Adrenal gland (tissue), 9 donors: ENCODE measurements at regions not wholly inside any gene's neighbourhood (a gene's known extent, or its start where the extent isn't known, plus 50 kb on each side); places are given as distances from the start of the nearest gene placed in this dataset.

ENCODE experiments used
- DNase-seq, 7 donors: peaks; one replicate each; pipeline ENCODE4 v3.0.0-alpha.2; 2019 to 2020
- H3K27ac ChIP-seq, 5 donors: fragments of 200-600 bp; sonication (generic) in 4 of 5; 1 replicate in 3 of 5; 2 replicates in 2 of 5; pipeline versions ENCODE4 v1.5.1 to v1.8.0; 2016 to 2020; ENCODE audit warnings: mild to moderate bottlenecking in 1 of 5
- H3K27me3 ChIP-seq: fragments of 200-600 bp; 2 replicates; pipeline ENCODE4 v1.8.0; 2021
- H3K36me3 ChIP-seq, 2 donors: fragments of 200-600 bp; replicated peaks in 1 of 2; 1 replicate in 1 of 2; 2 replicates in 1 of 2; pipeline versions ENCODE4 v1.5.1 to v1.8.0; 2018 to 2022
- H3K4me1 ChIP-seq, 2 donors: fragments of 200-600 bp; replicated peaks in 1 of 2; 1 replicate in 1 of 2; 2 replicates in 1 of 2; pipeline versions ENCODE4 v1.5.1 to v1.8.0; 2018 to 2021
- H3K4me3 ChIP-seq, 4 donors: fragments of 200-600 bp; sonication (generic) in 3 of 4; one replicate each; pipeline ENCODE4 v1.5.1; 2016 to 2018
- H3K9me3 ChIP-seq, 3 donors: fragments of 200-600 bp; sonication (generic) in 1 of 3; replicated peaks in 1 of 3; 1 replicate in 2 of 3; 2 replicates in 1 of 3; pipeline versions ENCODE4 v1.5.1 to v1.8.0; 2016 to 2021
- POLR2A ChIP-seq, 2 donors: fragments of 450-650 bp; IDR thresholded peaks; one replicate each; pipeline ENCODE4 v1.6.1; 2017; ENCODE audit warnings: antibody characterized with exemption in 2 of 2, mild to moderate bottlenecking in 2 of 2, moderate library complexity in 1 of 2
- WGBS, 4 donors: extraction: QIAGEN DNeasy Blood & Tissue Kit in 2 of 4; methylation state at CpG; one replicate each; pipeline versions ENCODE4 v1.1.5 to v1.1.7; 2013 to 2017; 5-methylcytosine and 5-hydroxymethylcytosine counted together
- intact Hi-C, 2 donors: fragments of 100-400 bp; cut with DNase I; formaldehyde crosslinking; loops; one replicate each; pipeline versions ENCODE4 v1.14.1 to v1.15.0; 2022 to 2023
- TF ChIP-seq, protein P1 (sequence below), 6 experiments: fragments of 450-650 bp in 4 of 6; fragments of 200-600 bp in 2 of 6; sonication (generic) in 1 of 6; IDR thresholded peaks; 1 replicate in 5 of 6; 2 replicates in 1 of 6; pipeline versions ENCODE4 v1.5.1 to v1.8.0; 2016 to 2021; ENCODE audit warnings: antibody characterized with exemption in 6 of 6, mild to moderate bottlenecking in 2 of 6, moderate library complexity in 1 of 6
- donor health status: healthy with polysubstance abuse.
- donor health status: Bipolar disorder and iron deficiency.
- donor health status: DM: yes; HTN: yes; CAD: no.
- donor health status: DM: no; HTN: no; CAD: no.
- donor health status: DM: no; HTN: no; CAD: no.

DNA sequence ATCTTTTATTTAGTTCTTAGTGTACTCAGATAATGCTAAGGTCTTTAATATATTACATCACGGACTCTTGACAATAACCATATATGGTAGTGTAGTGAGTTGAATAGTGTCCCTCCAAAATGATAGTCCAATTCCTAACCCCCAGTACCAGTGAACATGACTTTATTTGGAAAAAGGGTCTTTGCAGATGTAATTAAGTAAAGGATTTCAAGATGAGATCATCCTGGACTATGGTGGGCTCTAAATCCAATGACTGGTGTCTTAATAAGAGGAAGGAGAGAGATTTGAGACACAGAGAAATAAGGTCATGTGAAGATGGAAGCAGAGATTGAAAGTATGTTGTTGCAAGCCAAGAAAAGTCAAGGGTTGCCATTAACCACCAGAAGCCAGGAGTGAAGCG is 236.5 kb upstream of the DIPK2B start:
- H3K36me3 ChIP-seq: no peaks in the 10 kb centered on the region
- H3K4me3 ChIP-seq: no peak overlapping the region
- WGBS, 4 donors: 83 to 88% (median 84%) methylated on average over 2 of the region's 2 CpGs
- DNase-seq: no peak
- no peaks in the 10 kb centered on the region for H3K9me3 ChIP-seq
- TF ChIP-seq POLR2A (IDR thresholded peaks at IDR 0.05): no peak
- TF ChIP-seq, protein P1, sequence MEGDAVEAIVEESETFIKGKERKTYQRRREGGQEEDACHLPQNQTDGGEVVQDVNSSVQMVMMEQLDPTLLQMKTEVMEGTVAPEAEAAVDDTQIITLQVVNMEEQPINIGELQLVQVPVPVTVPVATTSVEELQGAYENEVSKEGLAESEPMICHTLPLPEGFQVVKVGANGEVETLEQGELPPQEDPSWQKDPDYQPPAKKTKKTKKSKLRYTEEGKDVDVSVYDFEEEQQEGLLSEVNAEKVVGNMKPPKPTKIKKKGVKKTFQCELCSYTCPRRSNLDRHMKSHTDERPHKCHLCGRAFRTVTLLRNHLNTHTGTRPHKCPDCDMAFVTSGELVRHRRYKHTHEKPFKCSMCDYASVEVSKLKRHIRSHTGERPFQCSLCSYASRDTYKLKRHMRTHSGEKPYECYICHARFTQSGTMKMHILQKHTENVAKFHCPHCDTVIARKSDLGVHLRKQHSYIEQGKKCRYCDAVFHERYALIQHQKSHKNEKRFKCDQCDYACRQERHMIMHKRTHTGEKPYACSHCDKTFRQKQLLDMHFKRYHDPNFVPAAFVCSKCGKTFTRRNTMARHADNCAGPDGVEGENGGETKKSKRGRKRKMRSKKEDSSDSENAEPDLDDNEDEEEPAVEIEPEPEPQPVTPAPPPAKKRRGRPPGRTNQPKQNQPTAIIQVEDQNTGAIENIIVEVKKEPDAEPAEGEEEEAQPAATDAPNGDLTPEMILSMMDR (IDR thresholded peaks at IDR 0.05): no peak
- intact Hi-C loops: no loop called here
- no peaks in the 10 kb centered on the region for H3K27me3 ChIP-seq
- no peak overlapping the region for H3K27ac ChIP-seq
- H3K4me1 ChIP-seq: peaks cover 0 to 7% of the 10 kb centered on the region in 2 donors

DNA sequence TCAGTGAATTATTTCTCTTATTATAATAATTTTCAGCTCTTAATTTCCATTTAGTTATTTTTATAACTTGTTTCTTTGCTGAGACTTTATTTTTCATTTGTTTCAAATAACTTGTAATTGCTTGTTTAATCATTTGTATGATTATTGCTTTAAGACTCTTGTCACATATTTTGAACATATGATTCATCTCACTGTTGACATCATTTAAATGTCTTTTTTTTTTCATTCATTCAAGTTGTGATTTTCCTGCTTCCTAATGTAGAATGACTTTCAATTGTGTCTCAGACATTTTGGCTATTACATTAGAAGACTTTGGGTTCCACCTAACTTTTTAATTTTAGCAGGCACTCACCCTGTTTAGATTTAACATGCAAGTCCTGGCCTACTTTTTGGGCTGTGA is 234.8 kb upstream of the DIPK2B start:
- Histone ChIP-seq H3K27ac (no peak overlapping the region), H3K36me3 (no peaks in the 10 kb centered on the region), H3K4me1 (peaks cover 0 to 7% of the 10 kb centered on the region in 2 donors), H3K4me3 (no peak overlapping the region), H3K9me3 (no peaks in the 10 kb centered on the region), H3K27me3 (no peaks in the 10 kb centered on the region)
- DNase-seq: no peak
- TF ChIP-seq, protein P1 (IDR thresholded peaks at IDR 0.05): no peak
- TF ChIP-seq POLR2A (IDR thresholded peaks at IDR 0.05): no peak
- intact Hi-C loops: no loop called here

DNA sequence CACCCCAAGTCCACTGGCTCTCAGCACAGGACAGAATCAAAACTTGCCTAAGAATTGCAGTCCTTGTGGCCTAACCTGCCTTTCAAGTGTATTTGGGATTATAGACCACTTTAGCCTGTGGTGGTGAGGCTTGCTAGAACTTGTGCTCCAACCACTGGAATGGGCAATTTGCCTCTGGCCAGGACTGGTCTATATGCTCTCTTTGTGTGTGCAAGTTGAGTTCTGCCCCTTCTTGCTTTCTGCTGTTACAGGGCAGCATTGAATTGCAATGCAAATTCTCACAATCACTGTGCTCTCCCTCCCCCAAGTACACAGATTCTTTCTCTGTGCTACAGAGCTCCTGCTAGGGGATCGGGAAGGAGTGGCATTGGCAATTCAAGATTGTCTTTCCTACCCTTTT is 233.6 kb upstream of the DIPK2B start:
- TF ChIP-seq, protein P1 (IDR thresholded peaks at IDR 0.05): no peak
- no peak for TF ChIP-seq POLR2A (IDR thresholded peaks at IDR 0.05)
- Histone ChIP-seq H3K9me3 (no peaks in the 10 kb centered on the region), H3K4me3 (no peak overlapping the region), H3K27ac (no peak overlapping the region), H3K27me3 (no peaks in the 10 kb centered on the region), H3K4me1 (peaks cover 0 to 7% of the 10 kb centered on the region in 2 donors), H3K36me3 (no peaks in the 10 kb centered on the region)
- 58 to 85% (median 74%) methylated on average over 1 of the region's 1 CpG for WGBS, 4 donors
- intact Hi-C loops: no loop called here
- no peak for DNase-seq

DNA sequence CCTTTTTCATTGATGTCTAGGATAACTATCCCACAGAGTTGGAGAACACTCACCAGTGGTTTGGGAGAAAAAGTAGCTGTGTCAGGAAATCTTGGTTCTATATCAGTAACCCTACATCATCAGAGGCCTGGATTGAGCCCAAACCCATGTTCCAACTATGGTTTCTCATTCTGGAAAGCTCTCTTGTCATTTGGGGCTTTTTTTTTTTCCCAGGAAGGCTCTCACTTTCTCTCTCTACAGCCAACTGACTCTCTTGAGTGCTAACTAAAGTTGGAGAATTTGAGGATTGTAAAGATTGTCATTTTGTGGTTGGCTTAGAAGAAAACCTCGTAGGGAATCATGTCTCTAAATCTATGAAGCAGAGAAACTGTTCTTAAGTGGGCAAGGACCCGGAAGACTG is 228.2 kb upstream of the DIPK2B start:
- Histone ChIP-seq H3K4me3 (no peak overlapping the region), H3K9me3 (no peaks in the 10 kb centered on the region), H3K27me3 (no peaks in the 10 kb centered on the region), H3K27ac (no peak overlapping the region), H3K4me1 (no peaks in the 10 kb centered on the region), H3K36me3 (no peaks in the 10 kb centered on the region)
- intact Hi-C loops: no loop called here
- TF ChIP-seq, protein P1 (IDR thresholded peaks at IDR 0.05): no peak
- no peak for TF ChIP-seq POLR2A (IDR thresholded peaks at IDR 0.05)
- DNase-seq: no peak
- 64 to 92% (median 82%) methylated on average over 2 of the region's 2 CpGs for WGBS, 4 donors
